Keratinocyte (primary cell): ENCODE measurements at regions not wholly inside any gene's neighbourhood (a gene's known extent, or its start where the extent isn't known, plus 50 kb on each side); places are given as distances from the start of the nearest gene placed in this dataset.
"Not testable (repeated sequence)": the region's sequence is repeated elsewhere in the genome, so short reads cannot be mapped to it uniquely, and the experiment has no call there.

Experiments used
- DNase-seq: peaks from one replicate; pipeline ENCODE4 v3.0.0-alpha.2; 2011; ENCODE audit warnings: low read depth, missing footprints, low spot score
- FAIRE-seq: peaks from 2 replicates; lab custom pipeline; 2011; peaks lifted over from hg19 to GRCh38; lab: Jason Lieb, UNC
- H2AFZ ChIP-seq: 2 replicates; pipeline ENCODE4 v1.6.0; 2012; ENCODE audit warnings: low read length, control low read depth, inconsistent platforms; ENCODE audit not compliant: control insufficient read depth
- H3K27ac ChIP-seq: 2 replicates; pipeline ENCODE4 v1.5.1; 2011; ENCODE audit warnings: low read length; ENCODE audit not compliant: control insufficient read depth, insufficient read depth
- H3K27me3 ChIP-seq: 3 replicates; pipeline ENCODE4 v1.6.0; 2011; ENCODE audit warnings: low read length; ENCODE audit not compliant: control insufficient read depth, insufficient read depth; ENCODE audit errors: extremely low read depth
- H3K36me3 ChIP-seq, 2 experiments: 2 replicates in 1 of 2; 3 replicates in 1 of 2; pipeline ENCODE4 v1.5.1; 2011; ENCODE audit warnings: low read length in 2 of 2, mild to moderate bottlenecking in 1 of 2; ENCODE audit not compliant: control insufficient read depth in 2 of 2, insufficient read depth in 2 of 2; ENCODE audit errors: extremely low read depth in 1 of 2
- H3K4me1 ChIP-seq: 3 replicates; pipeline ENCODE4 v1.5.1; 2011; ENCODE audit warnings: low read length; ENCODE audit not compliant: control insufficient read depth, insufficient read depth; ENCODE audit errors: extremely low read depth
- H3K4me2 ChIP-seq: 3 replicates; pipeline ENCODE4 v1.6.0; 2011; ENCODE audit warnings: low read depth, low read length; ENCODE audit not compliant: control insufficient read depth, insufficient read depth; ENCODE audit errors: extremely low read depth
- H3K4me3 ChIP-seq, 3 experiments: fragments of 200-600 bp in 1 of 3; sonication (generic) in 1 of 3; 2 replicates in 2 of 3; 3 replicates in 1 of 3; pipeline ENCODE4 v1.5.1; 2011 to 2016; ENCODE audit warnings: low read length in 3 of 3, mild to moderate bottlenecking in 3 of 3, control low read depth in 2 of 3, inconsistent platforms in 1 of 3, low read depth in 1 of 3, mixed read lengths in 1 of 3, mixed run types in 1 of 3, moderate library complexity in 1 of 3; ENCODE audit not compliant: control insufficient read depth in 2 of 3, insufficient read depth in 2 of 3; ENCODE audit errors: extremely low read depth in 1 of 3
- H3K79me2 ChIP-seq: 2 replicates; pipeline ENCODE4 v1.6.0; 2012; ENCODE audit warnings: low read length; ENCODE audit not compliant: control insufficient read depth, insufficient read depth
- H3K9ac ChIP-seq: 3 replicates; pipeline ENCODE4 v1.6.0; 2011; ENCODE audit warnings: low read length; ENCODE audit not compliant: control insufficient read depth, insufficient read depth; ENCODE audit errors: extremely low read depth
- H3K9me1 ChIP-seq: 3 replicates; pipeline ENCODE4 v1.6.0; 2011; ENCODE audit warnings: low read length; ENCODE audit not compliant: control insufficient read depth, insufficient read depth; ENCODE audit errors: extremely low read depth
- H3K9me3 ChIP-seq: 2 replicates; pipeline ENCODE4 v1.5.1; 2012; ENCODE audit warnings: low read depth, low read length; ENCODE audit not compliant: control insufficient read depth
- H4K20me1 ChIP-seq: 3 replicates; pipeline ENCODE4 v1.6.0; 2011; ENCODE audit warnings: low read length; ENCODE audit not compliant: control insufficient read depth, insufficient read depth; ENCODE audit errors: extremely low read depth
- CTCF ChIP-seq, 3 experiments: IDR thresholded peaks in 1 of 3; conservative IDR thresholded peaks in 1 of 3; optimal IDR thresholded peaks in 1 of 3; 2 replicates in 2 of 3; 3 replicates in 1 of 3; pipeline versions ENCODE3 to v1.5.1; 2011; ENCODE audit warnings: low read length in 3 of 3, mild to moderate bottlenecking in 3 of 3, moderate library complexity in 2 of 3, control low read depth in 1 of 3, inconsistent platforms in 1 of 3; ENCODE audit not compliant: insufficient read depth in 2 of 3; ENCODE audit errors: extremely low read depth in 1 of 3
- EZH2 ChIP-seq: IDR thresholded peaks from one replicate; pipeline ENCODE4 v1.6.1; 2012; ENCODE audit warnings: inconsistent platforms, mild to moderate bottlenecking, low read length, moderate library complexity
- dilution Hi-C: fragments of 300-500 bp; cut with MboI; formaldehyde crosslinking; loops from one replicate; pipeline ENCODE4 v1.7.0; 2020; ENCODE audit warnings: low sequenced_read_pairs; ENCODE audit not compliant: extremely low pct_ligation_motif_present

DNA sequence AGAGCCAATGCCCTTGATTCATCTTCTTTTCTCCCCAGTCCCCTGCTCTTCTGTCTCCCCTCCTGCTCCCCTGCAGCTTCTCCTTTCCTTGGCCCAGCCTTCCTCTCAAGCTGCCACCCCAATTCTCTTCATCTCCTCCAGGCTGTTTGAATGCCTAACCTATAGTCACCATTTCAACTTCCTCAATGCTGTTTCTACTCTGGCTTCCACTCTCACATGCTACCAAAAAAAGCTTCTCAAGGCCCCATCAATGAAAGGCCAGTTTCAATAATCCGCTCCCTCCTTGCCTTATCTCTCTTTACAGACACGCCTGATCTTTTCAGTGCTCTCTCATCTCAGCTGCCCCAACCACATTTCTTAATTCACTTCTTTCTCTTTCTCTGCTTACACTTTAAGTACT lies 212.2 kb upstream of the GPR149 start:
- Histone ChIP-seq H3K36me3 (no peaks in the 10 kb centered on the region), H3K27me3 (no peaks in the 10 kb centered on the region), H3K4me1 (no peaks in the 10 kb centered on the region), H3K4me2 (no peak overlapping the region), H3K27ac (no peak overlapping the region), H3K9me1 (no peaks in the 10 kb centered on the region), H3K9me3 (no peaks in the 10 kb centered on the region), H2AFZ (no peak overlapping the region), H4K20me1 (no peaks in the 10 kb centered on the region), H3K9ac (no peak overlapping the region), H3K79me2 (no peaks in the 10 kb centered on the region), H3K4me3 (no peak overlapping the region)
- FAIRE-seq (no peak), DNase-seq (no peak)
- TF ChIP-seq EZH2 (no peak), CTCF (optimal IDR thresholded peaks at IDR 0.05 in 1 of 3, IDR thresholded peaks at IDR 0.05 in 1 of 3, conservative IDR thresholded peaks at IDR 0.05 in 1 of 3; ENCODE audit: extremely low read depth in 1 of 3, insufficient read depth in 2 of 3, low read length in 3 of 3) (no peak)
- dilution Hi-C loops = no loop called here

- H3K4me2 ChIP-seq = no peak overlapping the region
- no peaks in the 10 kb centered on the region for H3K79me2 ChIP-seq
- H3K27me3 ChIP-seq = no peaks in the 10 kb centered on the region
- FAIRE-seq (no peak), DNase-seq (no peak)
- H3K27ac ChIP-seq = no peak overlapping the region
- no peaks in the 10 kb centered on the region for H4K20me1 ChIP-seq
- H3K9me3 ChIP-seq = no peaks in the 10 kb centered on the region
- TF ChIP-seq EZH2 (no peak), CTCF (optimal IDR thresholded peaks at IDR 0.05 in 1 of 3, IDR thresholded peaks at IDR 0.05 in 1 of 3, conservative IDR thresholded peaks at IDR 0.05 in 1 of 3; ENCODE audit: extremely low read depth in 1 of 3, insufficient read depth in 2 of 3, low read length in 3 of 3) (no peak)
- H3K4me3 ChIP-seq = no peak overlapping the region
- no peaks in the 10 kb centered on the region for H3K9me1 ChIP-seq
- no peaks in the 10 kb centered on the region for H3K36me3 ChIP-seq
- H2AFZ ChIP-seq = no peak overlapping the region
- no peaks in the 10 kb centered on the region for H3K4me1 ChIP-seq
- dilution Hi-C loops = no loop called here
- H3K9ac ChIP-seq = no peak overlapping the region
Observed at GRCh38 chr3:154625756-154626155, 195.8 kb upstream of the GPR149 start.

GRCh38 chr3:154619621-154620020 lies 189.6 kb upstream of the GPR149 start:
- H3K79me2 ChIP-seq, H3K27me3 ChIP-seq, H2AFZ ChIP-seq, H3K9me1 ChIP-seq, FAIRE-seq, H3K36me3 ChIP-seq, H3K9me3 ChIP-seq, DNase-seq, dilution Hi-C loops, H3K4me3 ChIP-seq, H3K4me1 ChIP-seq, H3K27ac ChIP-seq, H3K9ac ChIP-seq, H4K20me1 ChIP-seq, H3K4me2 ChIP-seq: not testable (repeated sequence)
